ENCODE measurements at regions not wholly inside any gene's neighbourhood (a gene's known extent, or its start where the extent isn't known, plus 50 kb on each side); places are given as distances from the start of the nearest gene placed in this dataset.

- DNase-seq (ENCODE audit: extremely low read depth, low read depth) = no peak
Observed at GRCh38 chr19:29321116-29321515, 108.2 kb upstream of the UQCRFS1 start.

GRCh38 chr19:29323021-29323430 lies 110.1 kb upstream of the UQCRFS1 start:
- no peak for DNase-seq (ENCODE audit: extremely low read depth, low read depth)

GRCh38 chr19:29323440-29324290 lies 110.7 kb upstream of the UQCRFS1 start:
- no peak for DNase-seq (ENCODE audit: extremely low read depth, low read depth)

GRCh38 chr19:29324291-29324680 lies 111.3 kb upstream of the UQCRFS1 start:
- DNase-seq (ENCODE audit: extremely low read depth, low read depth) = no peak

GRCh38 chr19:29324717-29325116 lies 111.8 kb upstream of the UQCRFS1 start:
- DNase-seq (ENCODE audit: extremely low read depth, low read depth) = no peak

- DNase-seq (ENCODE audit: extremely low read depth, low read depth) = no peak
Observed at GRCh38 chr19:29325241-29325975, 112.5 kb upstream of the UQCRFS1 start.

GRCh38 chr19:29326351-29326750 lies 113.4 kb upstream of the UQCRFS1 start:
- DNase-seq (ENCODE audit: extremely low read depth, low read depth) = no peak

GRCh38 chr19:29326849-29327840 lies 114.2 kb upstream of the UQCRFS1 start:
- no peak for DNase-seq (ENCODE audit: extremely low read depth, low read depth)

GRCh38 chr19:29328586-29328985 lies 115.6 kb upstream of the UQCRFS1 start:
- DNase-seq (ENCODE audit: extremely low read depth, low read depth) = no peak

- no peak for DNase-seq (ENCODE audit: extremely low read depth, low read depth)
Observed at GRCh38 chr19:29329460-29330134, 116.6 kb upstream of the UQCRFS1 start.

- DNase-seq (ENCODE audit: extremely low read depth, low read depth) = no peak
Observed at GRCh38 chr19:29336425-29336824, 123.5 kb upstream of the UQCRFS1 start.

GRCh38 chr19:29337029-29337428 lies 124.1 kb upstream of the UQCRFS1 start:
- DNase-seq (ENCODE audit: extremely low read depth, low read depth) = no peak

- DNase-seq (ENCODE audit: extremely low read depth, low read depth) = no peak
Observed at GRCh38 chr19:29338480-29338879, 125.5 kb upstream of the UQCRFS1 start.

- DNase-seq (ENCODE audit: extremely low read depth, low read depth) = no peak
Observed at GRCh38 chr19:29342721-29343120, 129.8 kb upstream of the UQCRFS1 start.

- DNase-seq (ENCODE audit: extremely low read depth, low read depth) = no peak
Observed at GRCh38 chr19:29364224-29364726, 151.3 kb upstream of the UQCRFS1 start.

- no peak for DNase-seq (ENCODE audit: extremely low read depth, low read depth)
Observed at GRCh38 chr19:29364999-29365398, 152.0 kb upstream of the UQCRFS1 start.

- no peak for DNase-seq (ENCODE audit: extremely low read depth, low read depth)
Observed at GRCh38 chr19:29365836-29366417, 153.0 kb upstream of the UQCRFS1 start.

GRCh38 chr19:29366757-29367156 lies 153.8 kb upstream of the UQCRFS1 start:
- no peak for DNase-seq (ENCODE audit: extremely low read depth, low read depth)

GRCh38 chr19:29367791-29368222 lies 154.9 kb upstream of the UQCRFS1 start:
- no peak for DNase-seq (ENCODE audit: extremely low read depth, low read depth)

- no peak for DNase-seq (ENCODE audit: extremely low read depth, low read depth)
Observed at GRCh38 chr19:29370276-29370675, 155.5 kb upstream of the VSTM2B start.

Measured in NCI-H460 (cell line).